ENCODE measurements at regions not wholly inside any gene's neighbourhood (a gene's known extent, or its start where the extent isn't known, plus 50 kb on each side); places are given as distances from the start of the nearest gene placed in this dataset.

DNA sequence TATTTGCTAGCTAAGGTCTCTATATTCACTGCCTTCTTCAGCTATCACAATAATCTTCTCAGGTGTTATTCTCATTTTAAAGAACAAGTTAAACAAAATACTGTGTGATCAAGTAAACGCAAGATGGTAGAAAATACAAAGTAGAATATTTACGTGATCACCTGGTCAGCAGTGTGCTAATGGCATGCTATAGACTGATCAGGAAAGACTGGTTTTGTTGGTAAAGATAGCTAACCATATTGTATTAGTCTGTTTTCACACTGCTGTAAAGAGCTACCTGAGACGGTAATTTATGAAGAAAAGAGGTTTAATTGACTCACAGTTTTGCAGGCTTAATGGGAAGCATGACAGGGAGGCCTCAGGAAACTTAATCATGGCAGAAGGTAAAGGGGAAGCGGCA lies 50.4 kb downstream of the ZBTB38 start:
- TF ChIP-seq, protein P1, sequence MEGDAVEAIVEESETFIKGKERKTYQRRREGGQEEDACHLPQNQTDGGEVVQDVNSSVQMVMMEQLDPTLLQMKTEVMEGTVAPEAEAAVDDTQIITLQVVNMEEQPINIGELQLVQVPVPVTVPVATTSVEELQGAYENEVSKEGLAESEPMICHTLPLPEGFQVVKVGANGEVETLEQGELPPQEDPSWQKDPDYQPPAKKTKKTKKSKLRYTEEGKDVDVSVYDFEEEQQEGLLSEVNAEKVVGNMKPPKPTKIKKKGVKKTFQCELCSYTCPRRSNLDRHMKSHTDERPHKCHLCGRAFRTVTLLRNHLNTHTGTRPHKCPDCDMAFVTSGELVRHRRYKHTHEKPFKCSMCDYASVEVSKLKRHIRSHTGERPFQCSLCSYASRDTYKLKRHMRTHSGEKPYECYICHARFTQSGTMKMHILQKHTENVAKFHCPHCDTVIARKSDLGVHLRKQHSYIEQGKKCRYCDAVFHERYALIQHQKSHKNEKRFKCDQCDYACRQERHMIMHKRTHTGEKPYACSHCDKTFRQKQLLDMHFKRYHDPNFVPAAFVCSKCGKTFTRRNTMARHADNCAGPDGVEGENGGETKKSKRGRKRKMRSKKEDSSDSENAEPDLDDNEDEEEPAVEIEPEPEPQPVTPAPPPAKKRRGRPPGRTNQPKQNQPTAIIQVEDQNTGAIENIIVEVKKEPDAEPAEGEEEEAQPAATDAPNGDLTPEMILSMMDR (IDR thresholded peaks at IDR 0.05), result no peak
- no peak for TF ChIP-seq POLR2A (IDR thresholded peaks at IDR 0.05)

All from ovary (tissue), 3 donors.